RWPE2 (cell line): ENCODE measurements at regions not wholly inside any gene's neighbourhood (a gene's known extent, or its start where the extent isn't known, plus 50 kb on each side); places are given as distances from the start of the nearest gene placed in this dataset.

ENCODE experiments used
- ATAC-seq: fragments of 200-7000 bp; cut with Tn5 transposase; 3 replicates; pipeline ENCODE4 v1.9.1; 2021; ENCODE audit warnings: low read depth
- DNase-seq: peaks from one replicate; pipeline ENCODE4 v3.0.0-alpha.2; 2020; ENCODE audit warnings: low spot score
- H3K27ac ChIP-seq: fragments of 450-650 bp; 2 replicates; pipeline ENCODE4 v1.5.1; 2017; ENCODE audit warnings: mild to moderate bottlenecking; ENCODE audit not compliant: poor library complexity, severe bottlenecking
- H3K27me3 ChIP-seq: fragments of 250-450 bp; sonication (Bioruptor Pico); 2 replicates; pipeline ENCODE4 v1.5.1; 2021; ENCODE audit warnings: mild to moderate bottlenecking, moderate library complexity; ENCODE audit not compliant: insufficient read depth, poor library complexity, severe bottlenecking
- H3K36me3 ChIP-seq: fragments of 250-450 bp; sonication (Bioruptor Pico); 2 replicates; pipeline ENCODE4 v1.5.1; 2020; ENCODE audit warnings: low read depth, mild to moderate bottlenecking, moderate library complexity
- H3K4me1 ChIP-seq: fragments of 250-450 bp; sonication (Bioruptor Pico); 2 replicates; pipeline ENCODE4 v1.5.1; 2021; ENCODE audit warnings: mild to moderate bottlenecking, moderate library complexity; ENCODE audit not compliant: insufficient read depth, poor library complexity, severe bottlenecking
- H3K4me3 ChIP-seq: fragments of 250-450 bp; sonication (Bioruptor Pico); 2 replicates; pipeline ENCODE4 v1.5.1; 2021; ENCODE audit warnings: mild to moderate bottlenecking, moderate library complexity; ENCODE audit not compliant: severe bottlenecking
- H3K9me3 ChIP-seq: fragments of 250-450 bp; sonication (Bioruptor Pico); 2 replicates; pipeline ENCODE4 v1.5.1; 2021; ENCODE audit warnings: mild to moderate bottlenecking, moderate library complexity; ENCODE audit not compliant: severe bottlenecking
- TF ChIP-seq, protein P1 (sequence below): fragments of 450-650 bp; IDR thresholded peaks from one replicate; pipeline ENCODE4 v1.5.1; 2017; ENCODE audit warnings: mild to moderate bottlenecking, moderate library complexity; ENCODE audit not compliant: poor library complexity, severe bottlenecking

DNA sequence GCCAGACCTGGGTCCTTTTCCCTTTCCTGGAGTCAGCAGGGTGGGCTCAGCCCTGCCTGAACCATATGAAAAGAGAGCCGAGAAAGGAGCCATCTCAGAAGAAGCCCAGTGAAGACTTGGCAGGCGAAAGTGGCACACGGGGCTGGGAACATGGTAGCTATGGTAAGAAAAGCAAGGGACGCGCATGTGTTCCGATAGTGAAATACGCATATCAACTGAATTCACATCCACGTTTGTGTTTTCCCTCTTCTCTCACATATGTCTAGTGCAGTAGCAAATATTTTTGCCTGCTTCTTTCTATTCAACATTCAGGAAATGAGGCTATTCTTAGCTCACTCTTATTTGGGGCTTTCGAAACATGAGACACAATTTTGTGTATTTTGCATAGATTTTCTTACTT, 54.1 kb upstream of the PEG3 start:
- H3K36me3 ChIP-seq: no peaks in the 10 kb centered on the region
- no peak for ATAC-seq
- no peak overlapping the region for H3K4me3 ChIP-seq
- H3K4me1 ChIP-seq: no peaks in the 10 kb centered on the region
- TF ChIP-seq, protein P1, sequence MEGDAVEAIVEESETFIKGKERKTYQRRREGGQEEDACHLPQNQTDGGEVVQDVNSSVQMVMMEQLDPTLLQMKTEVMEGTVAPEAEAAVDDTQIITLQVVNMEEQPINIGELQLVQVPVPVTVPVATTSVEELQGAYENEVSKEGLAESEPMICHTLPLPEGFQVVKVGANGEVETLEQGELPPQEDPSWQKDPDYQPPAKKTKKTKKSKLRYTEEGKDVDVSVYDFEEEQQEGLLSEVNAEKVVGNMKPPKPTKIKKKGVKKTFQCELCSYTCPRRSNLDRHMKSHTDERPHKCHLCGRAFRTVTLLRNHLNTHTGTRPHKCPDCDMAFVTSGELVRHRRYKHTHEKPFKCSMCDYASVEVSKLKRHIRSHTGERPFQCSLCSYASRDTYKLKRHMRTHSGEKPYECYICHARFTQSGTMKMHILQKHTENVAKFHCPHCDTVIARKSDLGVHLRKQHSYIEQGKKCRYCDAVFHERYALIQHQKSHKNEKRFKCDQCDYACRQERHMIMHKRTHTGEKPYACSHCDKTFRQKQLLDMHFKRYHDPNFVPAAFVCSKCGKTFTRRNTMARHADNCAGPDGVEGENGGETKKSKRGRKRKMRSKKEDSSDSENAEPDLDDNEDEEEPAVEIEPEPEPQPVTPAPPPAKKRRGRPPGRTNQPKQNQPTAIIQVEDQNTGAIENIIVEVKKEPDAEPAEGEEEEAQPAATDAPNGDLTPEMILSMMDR: no peak
- no peaks in the 10 kb centered on the region for H3K27me3 ChIP-seq
- no peaks in the 10 kb centered on the region for H3K9me3 ChIP-seq
- no peak for DNase-seq
- no peak overlapping the region for H3K27ac ChIP-seq

DNA sequence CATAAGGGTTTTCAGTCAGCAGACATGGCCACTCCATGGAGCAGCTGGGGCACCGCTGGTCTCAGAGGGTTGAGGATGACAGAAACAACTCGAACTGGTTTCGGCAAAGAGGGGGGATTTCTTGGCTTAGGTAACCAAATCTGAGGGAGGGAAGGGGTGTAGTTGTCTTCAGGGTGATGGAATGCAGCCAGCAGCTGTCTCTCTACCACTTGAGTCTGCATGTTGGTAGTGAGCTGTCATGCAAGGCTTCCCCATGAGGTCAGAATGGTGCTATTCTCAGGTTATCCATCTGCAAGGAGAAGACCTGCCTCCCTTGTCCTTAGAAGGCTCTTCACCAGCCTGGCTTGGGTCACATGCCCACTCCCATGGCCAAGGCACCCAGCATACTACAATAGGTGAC, 55.6 kb upstream of the PEG3 start:
- Histone ChIP-seq H3K27me3 (no peaks in the 10 kb centered on the region), H3K36me3 (no peaks in the 10 kb centered on the region), H3K4me3 (no peak overlapping the region), H3K27ac (no peak overlapping the region), H3K4me1 (no peaks in the 10 kb centered on the region), H3K9me3 (no peaks in the 10 kb centered on the region)
- ATAC-seq: no peak
- DNase-seq: no peak
- TF ChIP-seq, protein P1: no peak

DNA sequence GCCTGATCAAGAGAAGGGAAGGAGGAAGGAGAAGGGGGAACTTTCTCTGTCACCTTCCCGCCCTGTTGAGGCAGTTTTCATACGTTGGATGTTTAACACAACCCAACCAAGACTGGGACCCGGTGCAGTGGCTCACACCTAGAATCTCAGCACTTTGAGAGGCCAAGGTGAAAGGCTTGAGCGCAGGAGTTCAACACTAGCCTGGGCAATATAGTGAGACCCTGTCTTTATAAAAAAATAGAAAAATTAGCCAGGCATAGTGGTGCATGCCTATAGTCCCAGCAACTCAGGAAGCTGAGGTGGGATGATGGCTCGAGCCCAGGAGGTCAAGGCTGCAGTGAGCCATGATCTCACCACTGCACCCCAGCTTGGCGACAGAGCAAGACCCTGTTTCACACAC, 59.4 kb upstream of the PEG3 start:
- TF ChIP-seq, protein P1: no peak
- DNase-seq (no peak), ATAC-seq (no peak)
- H3K4me3 ChIP-seq: no peak overlapping the region
- H3K4me1 ChIP-seq: no peaks in the 10 kb centered on the region
- no peaks in the 10 kb centered on the region for H3K36me3 ChIP-seq
- H3K27me3 ChIP-seq: no peaks in the 10 kb centered on the region
- no peaks in the 10 kb centered on the region for H3K9me3 ChIP-seq
- H3K27ac ChIP-seq: no peak overlapping the region

DNA sequence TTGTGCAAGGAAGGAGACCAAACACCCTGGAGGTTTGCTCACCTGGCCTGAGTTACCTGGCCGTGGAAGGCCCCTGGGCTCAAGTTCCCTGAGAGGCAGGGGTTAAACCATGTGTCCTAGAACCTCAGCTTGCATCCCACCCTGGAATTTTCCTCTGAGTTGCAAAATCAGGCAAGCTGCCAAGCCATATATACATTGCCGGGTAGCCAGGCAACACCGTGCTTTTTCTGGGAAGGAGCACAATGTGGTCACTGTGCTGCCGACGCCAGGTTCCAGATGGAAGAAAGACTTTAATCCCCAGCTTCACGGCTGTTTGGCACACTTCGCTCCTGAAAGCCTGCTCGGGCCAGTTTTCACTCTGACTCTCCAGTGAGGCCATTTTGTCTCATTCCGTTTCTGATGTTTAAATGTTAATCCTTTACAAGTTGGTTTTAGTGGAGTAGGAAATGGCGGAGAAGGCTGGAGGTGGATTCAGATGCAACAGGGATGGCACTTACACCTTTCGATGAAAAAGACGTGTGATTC, 60.1 kb upstream of the PEG3 start:
- DNase-seq (no peak), ATAC-seq (peak; percentile 41; the same call in 2 of the 3 replicates)
- Histone ChIP-seq H3K4me1 (no peaks in the 10 kb centered on the region), H3K27me3 (no peaks in the 10 kb centered on the region), H3K27ac (no peak overlapping the region), H3K9me3 (no peaks in the 10 kb centered on the region), H3K36me3 (no peaks in the 10 kb centered on the region), H3K4me3 (no peak overlapping the region)
- TF ChIP-seq, protein P1: no peak

DNA sequence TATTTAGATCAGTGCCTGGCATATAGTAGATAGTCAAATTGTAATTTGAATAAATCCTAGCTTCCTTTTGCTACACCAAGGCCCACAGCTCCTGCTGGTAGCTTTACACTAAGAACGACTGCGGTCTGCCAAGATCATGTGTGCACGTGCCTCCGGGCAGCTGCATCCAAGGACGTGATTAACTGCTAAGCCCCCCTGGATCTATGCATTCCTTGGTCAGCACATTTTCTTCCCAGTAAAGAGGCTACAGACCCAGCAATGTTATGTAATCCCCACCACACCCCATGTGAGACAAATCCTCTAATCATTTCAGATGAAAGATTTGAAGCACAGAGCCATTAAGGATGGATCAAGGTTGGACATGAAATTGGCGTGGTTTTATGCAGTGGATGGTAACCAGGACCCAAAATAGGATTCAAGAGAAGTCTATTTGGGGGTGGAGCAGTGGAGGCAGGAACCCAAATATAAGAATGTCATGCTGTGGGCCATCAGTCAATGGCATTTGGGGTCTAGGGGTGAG, 65.2 kb upstream of the PEG3 start:
- TF ChIP-seq, protein P1: no peak
- ATAC-seq: no peak
- Histone ChIP-seq H3K27me3 (no peaks in the 10 kb centered on the region), H3K4me1 (no peaks in the 10 kb centered on the region), H3K36me3 (no peaks in the 10 kb centered on the region), H3K9me3 (peaks cover 2% of the 10 kb centered on the region), H3K4me3 (no peak overlapping the region), H3K27ac (no peak overlapping the region)
- no peak for DNase-seq
